Uterus (tissue), 3 donors: ENCODE measurements at regions not wholly inside any gene's neighbourhood (a gene's known extent, or its start where the extent isn't known, plus 50 kb on each side); places are given as distances from the start of the nearest gene placed in this dataset.

Experiments
- DNase-seq, 2 donors: peaks; one replicate each; pipeline ENCODE4 v3.0.0-alpha.2; 2019 to 2020
- H3K27ac ChIP-seq, 2 donors: fragments of 200-600 bp; sonication (generic); 1 replicate in 1 of 2; 2 replicates in 1 of 2; pipeline ENCODE4 v1.5.1; 2016 to 2018
- H3K27me3 ChIP-seq, 2 donors: fragments of 200-600 bp; sonication (generic); one replicate each; pipeline ENCODE4 v1.5.1; 2018 to 2019; ENCODE audit warnings: control low read depth in 1 of 2
- H3K36me3 ChIP-seq, 2 donors: fragments of 200-600 bp; sonication (generic); one replicate each; pipeline ENCODE4 v1.5.1; 2019; ENCODE audit warnings: control low read depth in 1 of 2
- H3K4me1 ChIP-seq, 2 donors: fragments of 200-600 bp; sonication (generic); one replicate each; pipeline ENCODE4 v1.5.1; 2018 to 2019; ENCODE audit warnings: control low read depth in 1 of 2
- H3K4me3 ChIP-seq, 2 donors: fragments of 200-600 bp; sonication (generic); 1 replicate in 1 of 2; 2 replicates in 1 of 2; pipeline ENCODE4 v1.5.1; 2018 to 2019; ENCODE audit warnings: mild to moderate bottlenecking in 1 of 2
- H3K9me3 ChIP-seq, 2 donors: fragments of 200-600 bp; sonication (generic); one replicate each; pipeline ENCODE4 v1.5.1; 2019; ENCODE audit warnings: control low read depth in 1 of 2
- CTCF ChIP-seq, 4 experiments: fragments of 200-600 bp in 2 of 4; fragments of 450-650 bp in 2 of 4; sonication (generic) in 2 of 4; IDR thresholded peaks; one replicate each; pipeline ENCODE4 v1.5.1; 2016 to 2019; ENCODE audit warnings: antibody characterized with exemption in 4 of 4, mild to moderate bottlenecking in 2 of 4, moderate library complexity in 1 of 4
- POLR2A ChIP-seq, 2 donors: fragments of 450-650 bp; IDR thresholded peaks; one replicate each; pipeline ENCODE4 v1.6.1; 2016; ENCODE audit warnings: antibody characterized with exemption in 2 of 2, mild to moderate bottlenecking in 1 of 2, moderate library complexity in 1 of 2
- intact Hi-C: fragments of 100-400 bp; cut with DNase I; formaldehyde crosslinking; loops from one replicate; pipeline ENCODE4 v1.15.1; 2023; ENCODE audit warnings: low total_unique reads
- donor health status: DM: yes; HTN: yes; CAD: no.

- H3K27me3 ChIP-seq = no peaks in the 10 kb centered on the region
- no peak overlapping the region for H3K4me3 ChIP-seq
- DNase-seq = no peak
- no peaks in the 10 kb centered on the region for H3K4me1 ChIP-seq
- no peaks in the 10 kb centered on the region for H3K36me3 ChIP-seq
- intact Hi-C loops = no loop called here
- TF ChIP-seq CTCF (IDR thresholded peaks at IDR 0.05) (no peak), POLR2A (IDR thresholded peaks at IDR 0.05) (no peak)
- no peaks in the 10 kb centered on the region for H3K9me3 ChIP-seq
- no peak overlapping the region for H3K27ac ChIP-seq
These were observed 148.1 kb downstream of the HERPUD2 start for GRCh38 chr7:35546691-35547429.

- TF ChIP-seq POLR2A (IDR thresholded peaks at IDR 0.05) = no peak
- no peak for TF ChIP-seq CTCF (IDR thresholded peaks at IDR 0.05)
- Histone ChIP-seq H3K9me3 (no peaks in the 10 kb centered on the region), H3K27me3 (no peaks in the 10 kb centered on the region), H3K4me3 (no peak overlapping the region), H3K27ac (no peak overlapping the region), H3K36me3 (no peaks in the 10 kb centered on the region), H3K4me1 (no peaks in the 10 kb centered on the region)
- DNase-seq = no peak
- intact Hi-C loops = no loop called here
These were observed 149.1 kb downstream of the HERPUD2 start for GRCh38 chr7:35545831-35546230.

- DNase-seq = no peak
- H3K4me3 ChIP-seq = no peak overlapping the region
- intact Hi-C loops = no loop called here
- no peaks in the 10 kb centered on the region for H3K4me1 ChIP-seq
- H3K9me3 ChIP-seq = no peaks in the 10 kb centered on the region
- TF ChIP-seq CTCF (IDR thresholded peaks at IDR 0.05) = no peak
- TF ChIP-seq POLR2A (IDR thresholded peaks at IDR 0.05) = no peak
- H3K27ac ChIP-seq = no peak overlapping the region
- H3K36me3 ChIP-seq = no peaks in the 10 kb centered on the region
- no peaks in the 10 kb centered on the region for H3K27me3 ChIP-seq
These were observed 150.8 kb downstream of the HERPUD2 start for GRCh38 chr7:35544028-35544742.

- no peaks in the 10 kb centered on the region for H3K9me3 ChIP-seq
- H3K27ac ChIP-seq = no peak overlapping the region
- intact Hi-C loops = no loop called here
- H3K4me1 ChIP-seq = no peaks in the 10 kb centered on the region
- TF ChIP-seq CTCF (IDR thresholded peaks at IDR 0.05) (peak; percentile 86 to 87 (median 86)), POLR2A (IDR thresholded peaks at IDR 0.05) (no peak)
- no peaks in the 10 kb centered on the region for H3K27me3 ChIP-seq
- peak overlapping the region; percentile 16 to 33 for H3K4me3 ChIP-seq
- peak; percentile 48 to 77 for DNase-seq
- H3K36me3 ChIP-seq = no peaks in the 10 kb centered on the region
These were observed 157.6 kb downstream of the HERPUD2 start for GRCh38 chr7:35537067-35538023.
